ENCODE measurements at regions not wholly inside any gene's neighbourhood (a gene's known extent, or its start where the extent isn't known, plus 50 kb on each side); places are given as distances from the start of the nearest gene placed in this dataset.

DNA sequence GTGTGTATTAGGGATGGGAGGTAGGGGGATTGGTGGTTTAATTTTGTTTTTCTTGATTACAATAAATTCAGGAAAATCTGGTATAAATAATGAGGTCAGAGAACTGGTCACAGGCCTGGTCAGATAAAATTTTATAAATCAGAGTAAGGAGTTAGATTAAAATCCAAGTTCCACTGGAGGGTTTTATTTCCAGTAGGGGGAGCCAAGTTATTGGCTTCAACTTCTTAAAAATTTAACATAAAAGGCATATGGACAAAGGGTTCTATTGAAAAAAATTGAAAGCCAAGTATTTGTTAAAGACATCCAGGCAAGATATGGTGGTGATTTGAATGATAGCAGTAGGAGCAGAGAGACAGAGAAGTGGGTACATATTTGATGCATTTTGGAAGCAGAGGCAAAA is 763.3 kb downstream of the SORCS1 start:
- Histone ChIP-seq H3K18ac (ENCODE audit: low read depth, low read length) (no peak overlapping the region), H3K23ac (ENCODE audit: low read depth, low read length) (no peak overlapping the region), H3K27me3 (ENCODE audit: control insufficient read depth, insufficient read depth, low read length) (no peaks in the 10 kb centered on the region), H3K56ac (ENCODE audit: extremely low read depth, insufficient read depth, low read length) (no peak overlapping the region), H3K36me3 (ENCODE audit: control insufficient read depth, insufficient read depth, low read length) (no peaks in the 10 kb centered on the region), H3K27ac (ENCODE audit: insufficient read depth, low read length) (no peak overlapping the region), H3K4me2 (ENCODE audit: low read depth, low read length) (no peak overlapping the region), H4K5ac (ENCODE audit: low read depth, low read length) (no peak overlapping the region), H4K20me1 (ENCODE audit: insufficient read depth, low read length) (no peaks in the 10 kb centered on the region), H4K8ac (ENCODE audit: low read depth in 2 of 2, low read length in 2 of 2) (peak overlapping the region in 1 of 2 experiments; percentile 15; a peak in 1 of 4 replicates), H3K9me1 (ENCODE audit: insufficient read depth, low read length) (no peaks in the 10 kb centered on the region), H3K9ac (ENCODE audit: low read depth, low read length) (no peak overlapping the region), H2AK5ac (ENCODE audit: low read depth, low read length) (no peak overlapping the region), H2BK15ac (ENCODE audit: low read depth, low read length) (no peak overlapping the region), H2BK120ac (ENCODE audit: low read depth, low read length) (0 out of 2 replicates have a peak overlapping the region, but pooled peaks have one; percentile 8), H2AK9ac (replicated peaks; ENCODE audit: low read depth, low read length, poor library complexity) (no peak overlapping the region), H3K4me1 (ENCODE audit: control insufficient read depth, insufficient read depth, low read length) (no peaks in the 10 kb centered on the region), H2AFZ (replicated peaks; ENCODE audit: low read length, poor library complexity) (no peak overlapping the region), H3K4me3 (ENCODE audit: insufficient read depth, low read depth, low read length) (no peak overlapping the region), H3K14ac (replicated peaks; ENCODE audit: low read depth, low read length) (no peak overlapping the region), H4K91ac (ENCODE audit: insufficient read depth, low read depth, low read length) (no peak overlapping the region), H3K4ac (ENCODE audit: low read depth, low read length) (no peak overlapping the region), H2BK20ac (ENCODE audit: low read depth, low read length) (no peak overlapping the region), H3K9me3 (ENCODE audit: control insufficient read depth, insufficient read depth, low read length) (0 out of 2 replicates have a peak, but pooled peaks cover under 1% of the 10 kb centered on the region), H2BK5ac (ENCODE audit: low read depth, low read length, poor library complexity, severe bottlenecking) (peak overlapping the region; percentile 11), H3K79me1 (ENCODE audit: low read depth in 1 of 2, low read length in 2 of 2) (no peaks in the 10 kb centered on the region)
- no peak for ATAC-seq (ENCODE audit: low read depth)
- CTCF ChIA-PET, result no interaction called here
- peak; percentile 50 for TF ChIP-seq RAD21 (IDR thresholded peaks at IDR 0.05; ENCODE audit: low read length)
- TF ChIP-seq MAZ (IDR thresholded peaks at IDR 0.05; ENCODE audit: borderline replicate concordance, low read depth, low read length), result no peak
- TF ChIP-seq, protein P1, sequence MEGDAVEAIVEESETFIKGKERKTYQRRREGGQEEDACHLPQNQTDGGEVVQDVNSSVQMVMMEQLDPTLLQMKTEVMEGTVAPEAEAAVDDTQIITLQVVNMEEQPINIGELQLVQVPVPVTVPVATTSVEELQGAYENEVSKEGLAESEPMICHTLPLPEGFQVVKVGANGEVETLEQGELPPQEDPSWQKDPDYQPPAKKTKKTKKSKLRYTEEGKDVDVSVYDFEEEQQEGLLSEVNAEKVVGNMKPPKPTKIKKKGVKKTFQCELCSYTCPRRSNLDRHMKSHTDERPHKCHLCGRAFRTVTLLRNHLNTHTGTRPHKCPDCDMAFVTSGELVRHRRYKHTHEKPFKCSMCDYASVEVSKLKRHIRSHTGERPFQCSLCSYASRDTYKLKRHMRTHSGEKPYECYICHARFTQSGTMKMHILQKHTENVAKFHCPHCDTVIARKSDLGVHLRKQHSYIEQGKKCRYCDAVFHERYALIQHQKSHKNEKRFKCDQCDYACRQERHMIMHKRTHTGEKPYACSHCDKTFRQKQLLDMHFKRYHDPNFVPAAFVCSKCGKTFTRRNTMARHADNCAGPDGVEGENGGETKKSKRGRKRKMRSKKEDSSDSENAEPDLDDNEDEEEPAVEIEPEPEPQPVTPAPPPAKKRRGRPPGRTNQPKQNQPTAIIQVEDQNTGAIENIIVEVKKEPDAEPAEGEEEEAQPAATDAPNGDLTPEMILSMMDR (conservative IDR thresholded peaks at IDR 0.05; ENCODE audit: low read depth, low read length), result peak; percentile 46
- POLR2A ChIA-PET (ENCODE audit: unreplicated experiment), result no interaction called here
- dilution Hi-C loops (cut with HindIII; ENCODE audit: low sequenced_read_pairs, unreplicated experiment) (no loop called here), intact Hi-C loops (cut with micrococcal nuclease) (loop anchor here (10.0 kb wide), 1 partner anchor 284 kb away; no protein-coding TSS in a partner anchor), in situ Hi-C loops (cut with MboI; ENCODE audit: low sequenced_read_pairs) (no loop called here)
- peak; percentile 40 for DNase-seq
- no TSS peak for BruUV-seq (replicated peaks)
